ENCODE measurements at regions not wholly inside any gene's neighbourhood (a gene's known extent, or its start where the extent isn't known, plus 50 kb on each side); places are given as distances from the start of the nearest gene placed in this dataset.

- no peak for DNase-seq (ENCODE audit: insufficient read length, low spot score)
- no peak for FAIRE-seq
- no peak for TF ChIP-seq POLR2A (IDR thresholded peaks at IDR 0.05; ENCODE audit: low read depth, low read length)
- TF ChIP-seq POLR2AphosphoS5 (IDR thresholded peaks at IDR 0.05; ENCODE audit: low read depth, low read length) = no peak
- TF ChIP-seq TAF1 (IDR thresholded peaks at IDR 0.05; ENCODE audit: low read depth, low read length) = no peak
- no peak for TF ChIP-seq SPI1 (IDR thresholded peaks at IDR 0.05; ENCODE audit: low read depth, low read length)
Measured at GRCh38 chr7:118325450-118325808, 100.9 kb downstream of the ANKRD7 start.

- no peak for TF ChIP-seq POU2F2 (IDR thresholded peaks at IDR 0.05; ENCODE audit: low read depth, low read length)
- no peak for TF ChIP-seq TAF1 (IDR thresholded peaks at IDR 0.05; ENCODE audit: low read depth, low read length)
- TF ChIP-seq SPI1 (IDR thresholded peaks at IDR 0.05; ENCODE audit: low read depth, low read length) = no peak
- DNase-seq (ENCODE audit: insufficient read length, low spot score) (no peak), FAIRE-seq (no peak)
Measured at GRCh38 chr7:118327174-118327573, 102.7 kb downstream of the ANKRD7 start.

- FAIRE-seq (no peak), DNase-seq (ENCODE audit: insufficient read length, low spot score) (no peak)
- TF ChIP-seq SPI1 (IDR thresholded peaks at IDR 0.05; ENCODE audit: low read depth, low read length) (no peak), TAF1 (IDR thresholded peaks at IDR 0.05; ENCODE audit: low read depth, low read length) (no peak), POLR2AphosphoS5 (IDR thresholded peaks at IDR 0.05; ENCODE audit: low read depth, low read length) (no peak)
Measured at GRCh38 chr7:118328505-118329211, 104.2 kb downstream of the ANKRD7 start.

- TF ChIP-seq SPI1 (IDR thresholded peaks at IDR 0.05; ENCODE audit: low read depth, low read length) = no peak
- no peak for TF ChIP-seq POU2F2 (IDR thresholded peaks at IDR 0.05; ENCODE audit: low read depth, low read length)
- no peak for TF ChIP-seq PAX5 (IDR thresholded peaks at IDR 0.05; ENCODE audit: insufficient read depth, low read length, severe bottlenecking)
- TF ChIP-seq TAF1 (IDR thresholded peaks at IDR 0.05; ENCODE audit: low read depth, low read length) = no peak
- TF ChIP-seq POLR2AphosphoS5 (IDR thresholded peaks at IDR 0.05; ENCODE audit: low read depth, low read length) = no peak
- no peak for TF ChIP-seq POLR2A (IDR thresholded peaks at IDR 0.05; ENCODE audit: low read depth, low read length)
- DNase-seq (ENCODE audit: insufficient read length, low spot score) (no peak), FAIRE-seq (no peak)
Measured at GRCh38 chr7:118330388-118330787, 105.9 kb downstream of the ANKRD7 start.

- FAIRE-seq = no peak
Measured at GRCh38 chr7:118346748-118347147, 122.2 kb downstream of the ANKRD7 start.

GRCh38 chr7:118349604-118350003, 125.1 kb downstream of the ANKRD7 start:
- FAIRE-seq = no peak
- TF ChIP-seq POU2F2 (IDR thresholded peaks at IDR 0.05; ENCODE audit: low read depth, low read length) = no peak
- no peak for TF ChIP-seq TAF1 (IDR thresholded peaks at IDR 0.05; ENCODE audit: low read depth, low read length)
- no peak for TF ChIP-seq POLR2A (IDR thresholded peaks at IDR 0.05; ENCODE audit: low read depth, low read length)
- DNase-seq (ENCODE audit: insufficient read length, low spot score) = no peak

More at GRCh38 chr7:118346748-118347147, 122.2 kb downstream of the ANKRD7 start:
- no peak for DNase-seq (ENCODE audit: insufficient read length, low spot score)
- TF ChIP-seq POLR2A (IDR thresholded peaks at IDR 0.05; ENCODE audit: low read depth, low read length) = no peak
- TF ChIP-seq SPI1 (IDR thresholded peaks at IDR 0.05; ENCODE audit: low read depth, low read length) = no peak
- no peak for TF ChIP-seq POLR2AphosphoS5 (IDR thresholded peaks at IDR 0.05; ENCODE audit: low read depth, low read length)
- TF ChIP-seq POU2F2 (IDR thresholded peaks at IDR 0.05; ENCODE audit: low read depth, low read length) = no peak
- no peak for TF ChIP-seq TAF1 (IDR thresholded peaks at IDR 0.05; ENCODE audit: low read depth, low read length)
- TF ChIP-seq PAX5 (IDR thresholded peaks at IDR 0.05; ENCODE audit: insufficient read depth, low read length, severe bottlenecking) = no peak

GRCh38 chr7:118350260-118350659, 125.8 kb downstream of the ANKRD7 start:
- FAIRE-seq (no peak), DNase-seq (ENCODE audit: insufficient read length, low spot score) (no peak)
- TF ChIP-seq POU2F2 (IDR thresholded peaks at IDR 0.05; ENCODE audit: low read depth, low read length) = no peak
- no peak for TF ChIP-seq SPI1 (IDR thresholded peaks at IDR 0.05; ENCODE audit: low read depth, low read length)
- TF ChIP-seq TAF1 (IDR thresholded peaks at IDR 0.05; ENCODE audit: low read depth, low read length) = no peak
- TF ChIP-seq PAX5 (IDR thresholded peaks at IDR 0.05; ENCODE audit: insufficient read depth, low read length, severe bottlenecking) = no peak
- no peak for TF ChIP-seq POLR2AphosphoS5 (IDR thresholded peaks at IDR 0.05; ENCODE audit: low read depth, low read length)
- TF ChIP-seq POLR2A (IDR thresholded peaks at IDR 0.05; ENCODE audit: low read depth, low read length) = no peak

GRCh38 chr7:118352867-118353453, 128.5 kb downstream of the ANKRD7 start:
- TF ChIP-seq POLR2AphosphoS5 (IDR thresholded peaks at IDR 0.05; ENCODE audit: low read depth, low read length) = no peak
- TF ChIP-seq POU2F2 (IDR thresholded peaks at IDR 0.05; ENCODE audit: low read depth, low read length) = no peak
- DNase-seq (ENCODE audit: insufficient read length, low spot score) = no peak
- no peak for FAIRE-seq

GRCh38 chr7:118366363-118366762, 141.9 kb downstream of the ANKRD7 start:
- FAIRE-seq = no peak
- no peak for DNase-seq (ENCODE audit: insufficient read length, low spot score)
- no peak for TF ChIP-seq TAF1 (IDR thresholded peaks at IDR 0.05; ENCODE audit: low read depth, low read length)

- FAIRE-seq = no peak
- no peak for DNase-seq (ENCODE audit: insufficient read length, low spot score)
- TF ChIP-seq POLR2AphosphoS5 (IDR thresholded peaks at IDR 0.05; ENCODE audit: low read depth, low read length) (no peak), TAF1 (IDR thresholded peaks at IDR 0.05; ENCODE audit: low read depth, low read length) (no peak), PAX5 (IDR thresholded peaks at IDR 0.05; ENCODE audit: insufficient read depth, low read length, severe bottlenecking) (no peak), SPI1 (IDR thresholded peaks at IDR 0.05; ENCODE audit: low read depth, low read length) (no peak), POLR2A (IDR thresholded peaks at IDR 0.05; ENCODE audit: low read depth, low read length) (no peak), POU2F2 (IDR thresholded peaks at IDR 0.05; ENCODE audit: low read depth, low read length) (no peak)
Measured at GRCh38 chr7:118368958-118369357, 144.5 kb downstream of the ANKRD7 start.

GRCh38 chr7:118369987-118370386, 145.5 kb downstream of the ANKRD7 start:
- FAIRE-seq (no peak), DNase-seq (ENCODE audit: insufficient read length, low spot score) (no peak)
- no peak for TF ChIP-seq SPI1 (IDR thresholded peaks at IDR 0.05; ENCODE audit: low read depth, low read length)
- no peak for TF ChIP-seq TAF1 (IDR thresholded peaks at IDR 0.05; ENCODE audit: low read depth, low read length)
- no peak for TF ChIP-seq PAX5 (IDR thresholded peaks at IDR 0.05; ENCODE audit: insufficient read depth, low read length, severe bottlenecking)
- no peak for TF ChIP-seq POU2F2 (IDR thresholded peaks at IDR 0.05; ENCODE audit: low read depth, low read length)
- no peak for TF ChIP-seq POLR2A (IDR thresholded peaks at IDR 0.05; ENCODE audit: low read depth, low read length)
- TF ChIP-seq POLR2AphosphoS5 (IDR thresholded peaks at IDR 0.05; ENCODE audit: low read depth, low read length) = no peak
